ENCODE measurements at regions not wholly inside any gene's neighbourhood (a gene's known extent, or its start where the extent isn't known, plus 50 kb on each side); places are given as distances from the start of the nearest gene placed in this dataset.

GRCh38 chr15:62807539-62808130 lies 234.9 kb upstream of the TPM1 start:
- no peak for DNase-seq (ENCODE audit: low spot score)

DNA sequence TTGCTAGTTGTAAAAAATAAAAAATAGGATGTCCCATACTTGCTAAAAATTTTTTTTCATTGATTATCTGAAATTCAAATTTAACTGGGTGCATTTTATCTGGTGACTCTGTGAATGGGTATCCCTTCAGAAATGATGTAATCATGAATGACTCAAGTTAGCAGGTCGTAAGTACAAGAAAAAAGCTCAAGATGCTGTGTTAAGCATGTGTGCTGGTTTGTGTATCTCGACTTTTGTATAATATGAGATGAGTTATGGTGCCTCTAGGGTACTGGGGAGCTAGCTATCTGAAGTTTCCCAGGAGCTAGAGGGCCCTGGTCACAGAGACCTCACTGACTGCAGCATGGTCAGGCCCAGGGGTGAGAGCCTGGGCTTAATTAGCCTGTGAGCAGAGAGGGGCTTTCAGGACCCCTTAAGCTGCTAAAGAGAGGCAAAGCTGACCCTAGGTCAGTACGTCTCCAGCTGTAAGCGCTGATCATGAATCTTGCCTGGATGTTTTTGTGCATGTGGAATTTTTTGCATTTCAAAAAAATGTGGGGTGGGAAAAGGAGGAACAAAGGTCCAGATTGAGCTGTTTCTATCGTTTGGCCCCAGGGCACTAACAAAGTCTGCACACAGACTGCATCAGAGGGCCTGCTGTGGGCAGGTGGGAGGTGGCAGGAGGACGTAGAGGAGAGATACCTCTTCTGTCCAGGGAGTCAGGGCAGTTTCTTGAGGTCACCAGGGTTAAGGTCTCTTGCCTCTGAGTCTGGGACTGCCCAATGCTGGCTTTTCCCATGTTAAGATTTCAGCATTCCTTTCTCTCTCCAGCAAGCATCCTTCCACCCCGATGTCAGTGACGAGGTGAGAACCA lies 233.2 kb upstream of the TPM1 start:
- DNase-seq (ENCODE audit: low spot score) = peak; percentile 26

DNA sequence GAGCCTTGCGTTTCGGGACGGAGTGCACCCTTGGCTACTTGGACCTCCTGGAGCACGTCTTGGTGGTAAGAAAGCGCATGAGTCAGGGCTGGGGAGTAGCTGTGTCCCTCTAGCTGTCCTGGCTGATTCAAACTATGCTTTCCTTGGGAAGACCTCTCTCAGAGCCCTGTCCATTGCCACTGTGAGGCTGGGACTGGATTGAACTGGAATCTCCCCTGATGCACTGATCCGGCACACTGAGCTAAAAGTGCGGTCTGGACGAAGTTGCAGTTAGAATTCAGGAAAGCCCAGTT lies 232.6 kb upstream of the TPM1 start:
- DNase-seq (ENCODE audit: low spot score) = no peak

DNA sequence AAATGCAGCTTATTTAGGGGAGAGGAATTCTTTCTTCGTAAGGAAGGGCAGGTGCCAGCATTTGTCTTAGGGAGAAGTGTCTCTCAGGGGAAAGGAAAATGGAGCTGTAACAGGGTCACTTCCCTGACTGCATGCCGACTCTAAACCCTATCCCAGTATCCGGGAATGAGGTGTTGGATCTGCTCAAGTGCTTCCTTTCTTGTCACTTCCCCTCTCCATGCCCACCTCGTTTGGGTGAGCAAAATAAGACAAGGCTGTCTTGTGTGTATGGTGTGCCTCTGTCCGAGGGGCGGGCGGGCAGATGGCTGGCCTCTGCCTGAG lies 230.1 kb upstream of the TPM1 start:
- DNase-seq (ENCODE audit: low spot score) = no peak

DNA sequence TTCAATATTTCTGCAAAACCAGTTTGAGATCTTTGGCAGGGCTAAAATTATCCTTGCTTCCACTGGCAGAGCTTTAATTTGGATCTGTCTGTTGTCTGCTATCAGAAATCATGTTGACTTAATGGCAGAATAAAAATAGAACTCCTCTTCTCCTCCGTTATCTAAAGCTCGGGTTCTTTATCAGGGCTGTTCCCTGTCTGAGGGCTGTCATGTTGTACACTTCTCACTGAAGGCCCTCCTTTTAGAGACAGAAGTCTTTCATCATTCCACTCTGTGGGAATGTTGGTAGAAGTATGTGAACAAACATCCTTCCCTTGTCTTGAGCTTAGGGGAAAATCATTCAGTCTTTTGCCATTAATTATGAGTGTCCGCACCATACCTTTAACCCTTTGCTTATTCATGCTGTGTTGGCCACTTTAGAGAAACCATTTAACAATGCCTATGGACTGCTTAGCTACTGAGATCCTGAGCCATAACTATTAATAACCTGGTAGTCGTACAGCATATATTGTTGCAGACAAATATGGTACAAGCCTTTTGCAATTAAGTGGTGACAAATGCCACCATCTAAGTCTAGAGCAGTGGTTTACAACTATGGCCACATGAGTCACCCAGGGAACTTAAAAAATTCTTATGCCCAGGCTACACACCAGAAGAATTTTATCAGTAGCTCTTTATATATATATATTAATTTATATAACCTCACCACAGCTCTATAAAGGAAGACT lies 226.0 kb upstream of the TPM1 start:
- DNase-seq (ENCODE audit: low spot score) = no peak

GRCh38 chr15:62818691-62819090 lies 223.9 kb upstream of the TPM1 start:
- no peak for DNase-seq (ENCODE audit: low spot score)

GRCh38 chr15:62821384-62822131 lies 221.0 kb upstream of the TPM1 start:
- DNase-seq (ENCODE audit: low spot score) = no peak

DNA sequence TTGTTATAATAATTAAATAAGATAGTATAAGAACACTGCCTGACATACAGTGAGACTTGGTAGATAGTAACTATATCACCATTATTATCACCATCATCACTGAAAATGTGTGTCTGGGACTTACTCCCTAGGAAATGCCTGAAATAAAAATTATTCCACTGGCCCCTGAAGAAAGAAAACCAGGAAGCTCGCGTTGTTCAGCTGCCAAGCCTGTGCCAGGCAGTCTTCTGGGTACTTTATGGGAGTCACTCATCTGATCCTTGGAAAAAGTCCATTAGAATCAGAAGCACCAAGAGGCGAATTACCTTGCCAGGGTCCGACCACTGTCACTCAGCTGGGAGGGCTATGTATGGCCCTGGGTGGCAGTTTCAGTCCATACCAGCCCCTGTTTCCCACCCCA lies 220.3 kb upstream of the TPM1 start:
- DNase-seq (ENCODE audit: low spot score) = no peak

GRCh38 chr15:62823561-62823960 lies 219.0 kb upstream of the TPM1 start:
- DNase-seq (ENCODE audit: low spot score) = no peak

DNA sequence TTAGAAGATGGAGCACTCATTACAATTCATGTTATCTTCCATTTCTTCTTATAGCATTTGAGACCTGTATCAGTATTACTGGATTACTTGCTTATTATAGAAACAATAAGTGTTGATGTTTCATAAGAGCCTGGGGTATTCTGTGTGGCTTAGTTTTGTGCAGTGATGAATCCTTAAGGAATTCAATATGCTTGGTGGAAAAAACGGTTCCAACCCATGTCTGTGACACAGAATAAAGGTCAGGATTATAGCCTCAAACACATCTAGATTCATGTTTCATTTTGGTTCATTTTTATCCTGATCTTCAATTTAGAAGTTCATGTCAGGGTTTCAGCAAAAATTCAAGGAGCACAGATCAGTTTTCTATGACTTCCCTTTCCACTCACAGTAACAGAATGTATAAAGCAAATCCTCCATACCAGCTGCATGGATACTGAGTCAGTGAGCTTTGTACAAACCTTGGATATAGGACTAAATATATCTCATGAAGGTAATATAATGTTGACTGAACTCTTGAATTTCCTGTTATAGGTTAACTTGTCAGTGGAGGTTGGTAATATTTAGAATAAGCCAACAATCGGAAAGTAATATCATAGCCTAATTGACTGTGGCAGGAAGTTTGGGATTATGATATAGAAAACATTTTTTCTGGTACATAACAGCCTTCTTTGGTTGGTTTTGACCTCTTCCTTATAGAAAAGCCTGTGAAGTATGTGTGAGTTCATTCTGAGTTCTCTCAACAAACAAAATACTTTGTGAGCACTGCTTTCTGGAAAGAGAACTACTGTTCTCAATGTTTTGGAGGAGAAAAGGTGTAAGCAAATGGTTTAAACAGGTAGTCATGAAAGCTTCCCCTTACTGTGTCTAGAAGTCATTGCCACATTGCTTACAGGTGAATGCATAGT lies 218.2 kb upstream of the TPM1 start:
- DNase-seq (ENCODE audit: low spot score) = no peak

DNA sequence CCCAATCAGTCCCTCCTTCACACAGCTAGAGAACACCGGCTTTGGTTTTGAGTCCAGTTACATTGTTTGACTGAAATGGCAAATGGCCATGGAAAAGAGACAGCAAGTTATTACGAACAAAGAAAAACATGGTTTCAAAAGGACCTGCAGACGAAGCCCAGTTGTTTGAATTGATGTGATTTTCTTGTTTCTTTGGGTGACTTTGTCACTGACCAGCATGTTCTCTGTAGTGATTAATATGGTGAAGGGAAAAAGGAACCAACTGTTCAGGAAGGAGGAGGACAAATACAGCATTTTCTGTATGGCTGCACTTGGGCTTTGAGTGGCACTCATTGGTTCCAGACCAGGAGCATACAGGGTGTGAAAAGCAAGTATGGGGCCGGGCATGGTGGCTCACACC lies 217.4 kb upstream of the TPM1 start:
- DNase-seq (ENCODE audit: low spot score) = no peak

GRCh38 chr15:62826561-62826960 lies 216.0 kb upstream of the TPM1 start:
- no peak for DNase-seq (ENCODE audit: low spot score)

GRCh38 chr15:62828364-62828763 lies 214.2 kb upstream of the TPM1 start:
- DNase-seq (ENCODE audit: low spot score) = no peak

- no peak for DNase-seq (ENCODE audit: low spot score)
Observed at GRCh38 chr15:62832231-62832630, 210.3 kb upstream of the TPM1 start.

DNA sequence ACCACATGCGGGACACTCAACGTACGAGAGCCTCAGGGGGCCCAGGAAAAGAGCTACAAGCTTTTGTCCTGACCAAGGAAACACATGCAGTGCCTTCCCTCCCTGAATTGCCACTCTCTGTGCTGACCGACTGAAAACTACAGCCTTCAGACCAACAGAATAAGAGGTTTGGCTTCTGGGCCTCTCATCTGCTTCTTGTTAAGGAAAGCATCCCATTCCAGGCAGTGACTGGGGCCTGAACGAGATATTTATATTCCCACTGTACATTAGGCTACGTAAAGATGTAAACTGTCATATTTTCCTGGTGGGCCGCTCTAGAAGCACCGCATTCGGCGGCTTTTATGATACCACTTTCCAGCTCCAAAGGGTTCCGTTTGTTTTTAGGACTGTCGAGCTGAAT lies 208.9 kb upstream of the TPM1 start:
- DNase-seq (ENCODE audit: low spot score) = no peak

DNA sequence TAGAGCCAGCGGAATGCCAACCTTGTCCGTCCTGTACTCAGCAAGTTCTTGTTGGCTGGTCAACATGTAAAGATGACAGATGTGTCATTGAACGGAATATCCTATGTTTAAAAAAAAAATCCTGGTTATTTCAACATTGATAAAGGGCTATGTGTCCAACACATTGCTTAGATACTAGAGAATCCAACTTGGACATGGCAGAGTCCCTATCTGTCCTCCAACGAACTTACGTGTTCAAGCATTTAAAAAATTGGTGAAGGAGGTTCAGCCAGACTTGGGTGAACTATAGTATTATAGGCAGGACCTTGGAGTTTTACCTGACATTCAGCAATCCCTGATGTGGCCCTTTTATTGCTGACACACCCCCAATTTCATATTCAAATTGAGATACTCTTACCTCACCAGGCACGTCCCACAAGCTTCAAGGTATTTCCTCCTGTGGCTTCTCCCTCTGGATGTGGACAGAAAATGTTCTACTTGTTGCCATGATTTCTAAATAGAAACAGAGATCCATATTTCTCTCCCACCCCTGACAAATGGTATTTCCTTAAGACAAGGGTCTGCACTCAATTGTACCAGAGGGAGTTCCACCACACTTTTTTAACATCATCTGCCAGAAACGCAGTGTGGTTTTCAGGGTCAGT lies 207.7 kb upstream of the TPM1 start:
- DNase-seq (ENCODE audit: low spot score) = no peak

DNA sequence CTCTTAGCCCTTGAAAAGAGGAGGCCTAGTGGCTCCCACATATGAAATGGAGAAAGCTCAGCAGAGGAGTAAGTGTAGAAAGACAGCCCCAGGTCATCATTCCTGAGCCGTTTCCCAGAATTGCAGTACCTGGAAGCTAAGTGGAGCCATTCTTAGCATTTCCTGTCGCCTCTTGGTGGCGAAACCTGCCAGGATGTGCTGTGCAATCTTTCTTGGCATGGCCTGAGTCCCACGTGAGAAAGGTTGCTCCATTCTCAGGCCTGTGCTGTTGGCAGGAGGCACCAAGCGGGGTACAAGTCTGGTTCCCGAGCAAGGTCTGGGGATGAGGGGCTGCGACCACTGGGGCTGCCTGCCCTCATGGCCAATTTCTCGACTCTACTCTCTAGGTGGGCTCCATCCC lies 207.2 kb upstream of the TPM1 start:
- DNase-seq (ENCODE audit: low spot score) = no peak

DNA sequence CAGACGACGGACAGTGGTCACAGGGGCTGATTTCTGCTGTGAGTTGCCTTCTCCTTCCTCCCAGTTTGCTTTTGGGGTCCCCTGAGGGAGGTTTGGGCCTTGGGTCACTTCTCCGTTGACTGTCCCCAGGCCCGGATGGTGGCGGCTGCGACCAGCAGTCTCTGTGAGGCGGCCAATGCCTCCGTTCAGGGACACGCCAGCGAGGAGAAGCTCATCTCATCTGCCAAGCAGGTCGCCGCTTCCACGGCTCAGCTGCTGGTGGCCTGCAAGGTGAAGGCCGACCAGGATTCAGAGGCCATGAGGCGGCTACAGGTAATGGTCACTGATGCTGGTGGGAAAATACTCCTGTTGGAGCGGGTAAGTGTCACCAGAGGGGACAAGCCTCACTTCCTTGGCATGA lies 206.8 kb upstream of the TPM1 start:
- no peak for DNase-seq (ENCODE audit: low spot score)

- DNase-seq (ENCODE audit: low spot score) = no peak
Observed at GRCh38 chr15:62840526-62841268, 201.8 kb upstream of the TPM1 start.

DNA sequence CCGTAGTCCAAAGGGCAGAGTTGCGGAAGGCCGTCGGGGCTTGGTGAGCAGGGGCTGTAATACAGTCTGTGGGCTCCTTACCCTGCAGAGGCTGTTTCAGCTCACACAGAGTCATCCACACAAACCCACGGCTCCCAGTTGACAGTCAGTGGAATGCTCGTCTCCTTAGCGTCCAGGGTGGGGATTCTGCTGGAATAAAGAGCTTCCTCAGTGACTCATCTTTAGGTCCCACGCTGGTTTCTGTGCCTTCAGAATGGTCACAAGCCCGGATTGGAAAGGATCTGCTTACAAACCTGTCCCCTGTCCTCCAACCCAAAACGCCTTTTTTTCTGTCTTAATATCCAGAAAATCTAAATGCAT lies 201.3 kb upstream of the TPM1 start:
- DNase-seq (ENCODE audit: low spot score) = no peak
